Osteoblast (primary cell): ENCODE measurements at regions not wholly inside any gene's neighbourhood (a gene's known extent, or its start where the extent isn't known, plus 50 kb on each side); places are given as distances from the start of the nearest gene placed in this dataset.

Experiments used
- DNase-seq: peaks from one replicate; pipeline ENCODE4 v3.0.0; 2011; ENCODE audit warnings: low spot score, mixed read lengths; ENCODE audit not compliant: insufficient read length; ENCODE audit errors: missing footprints
- H2AFZ ChIP-seq: 2 replicates; pipeline ENCODE4 v1.6.0; 2011; ENCODE audit warnings: mild to moderate bottlenecking, low read length
- H3K27ac ChIP-seq: 2 replicates; pipeline ENCODE4 v1.5.1; 2011; ENCODE audit warnings: mild to moderate bottlenecking, low read depth, low read length, moderate library complexity
- H3K27me3 ChIP-seq: 2 replicates; pipeline ENCODE4 v1.6.0; 2012; ENCODE audit warnings: mild to moderate bottlenecking, control low read depth, inconsistent platforms, low read length, moderate library complexity; ENCODE audit not compliant: insufficient read depth
- H3K36me3 ChIP-seq: 2 replicates; pipeline ENCODE4 v1.5.1; 2011; ENCODE audit warnings: mild to moderate bottlenecking, low read length, control low read depth, moderate library complexity; ENCODE audit not compliant: insufficient read depth
- H3K4me1 ChIP-seq: 2 replicates; pipeline ENCODE4 v1.5.1; 2011; ENCODE audit warnings: mild to moderate bottlenecking, low read length, control low read depth, moderate library complexity; ENCODE audit not compliant: insufficient read depth
- H3K4me2 ChIP-seq: 2 replicates; pipeline ENCODE4 v1.6.0; 2011; ENCODE audit warnings: mild to moderate bottlenecking, low read length; ENCODE audit not compliant: insufficient read depth
- H3K4me3 ChIP-seq: fragments of 200-600 bp; sonication (generic); 3 replicates; pipeline ENCODE4 v1.5.1; 2012; ENCODE audit warnings: mild to moderate bottlenecking, low read length, inconsistent platforms; ENCODE audit not compliant: insufficient read depth
- H3K79me2 ChIP-seq: 2 replicates; pipeline ENCODE4 v1.6.0; 2012; ENCODE audit warnings: mild to moderate bottlenecking, low read length, control low read depth, inconsistent platforms; ENCODE audit not compliant: insufficient read depth
- H3K9me3 ChIP-seq: 2 replicates; pipeline ENCODE4 v1.5.1; 2011; ENCODE audit warnings: low read depth, low read length, control low read depth
- H4K20me1 ChIP-seq: 2 replicates; pipeline ENCODE4 v1.6.0; 2012; ENCODE audit warnings: mild to moderate bottlenecking, low read length, control low read depth; ENCODE audit not compliant: insufficient read depth
- TF ChIP-seq, protein P1 (sequence below): IDR thresholded peaks from 2 replicates; pipeline ENCODE4 v1.5.1; 2011; ENCODE audit warnings: mild to moderate bottlenecking, low read depth, low read length, moderate library complexity; ENCODE audit errors: extremely low read depth

DNA sequence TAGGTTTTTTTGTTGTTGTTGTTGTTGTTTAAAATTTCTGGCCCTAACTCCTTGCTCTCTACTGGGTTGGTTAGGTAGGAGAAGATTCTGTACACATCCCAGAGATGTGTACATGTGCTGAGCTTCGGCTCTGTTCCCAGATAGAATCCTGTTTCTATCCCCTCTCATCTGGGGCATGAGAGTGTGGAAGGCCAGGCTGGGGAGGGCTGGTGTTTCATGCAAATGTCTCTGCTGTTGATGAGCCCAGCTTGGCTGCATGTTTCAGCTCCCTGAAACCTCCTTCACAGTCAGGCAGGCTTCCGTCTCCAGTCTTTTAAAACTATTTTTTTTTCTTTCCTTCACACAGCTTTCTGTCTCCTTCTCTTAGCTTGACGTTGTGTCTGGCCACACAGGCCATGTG is 526.9 kb upstream of the KLF4 start:
- TF ChIP-seq, protein P1, sequence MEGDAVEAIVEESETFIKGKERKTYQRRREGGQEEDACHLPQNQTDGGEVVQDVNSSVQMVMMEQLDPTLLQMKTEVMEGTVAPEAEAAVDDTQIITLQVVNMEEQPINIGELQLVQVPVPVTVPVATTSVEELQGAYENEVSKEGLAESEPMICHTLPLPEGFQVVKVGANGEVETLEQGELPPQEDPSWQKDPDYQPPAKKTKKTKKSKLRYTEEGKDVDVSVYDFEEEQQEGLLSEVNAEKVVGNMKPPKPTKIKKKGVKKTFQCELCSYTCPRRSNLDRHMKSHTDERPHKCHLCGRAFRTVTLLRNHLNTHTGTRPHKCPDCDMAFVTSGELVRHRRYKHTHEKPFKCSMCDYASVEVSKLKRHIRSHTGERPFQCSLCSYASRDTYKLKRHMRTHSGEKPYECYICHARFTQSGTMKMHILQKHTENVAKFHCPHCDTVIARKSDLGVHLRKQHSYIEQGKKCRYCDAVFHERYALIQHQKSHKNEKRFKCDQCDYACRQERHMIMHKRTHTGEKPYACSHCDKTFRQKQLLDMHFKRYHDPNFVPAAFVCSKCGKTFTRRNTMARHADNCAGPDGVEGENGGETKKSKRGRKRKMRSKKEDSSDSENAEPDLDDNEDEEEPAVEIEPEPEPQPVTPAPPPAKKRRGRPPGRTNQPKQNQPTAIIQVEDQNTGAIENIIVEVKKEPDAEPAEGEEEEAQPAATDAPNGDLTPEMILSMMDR: no peak
- H3K4me3 ChIP-seq: no peak overlapping the region
- no peaks in the 10 kb centered on the region for H3K4me1 ChIP-seq
- DNase-seq: no peak
- no peaks in the 10 kb centered on the region for H3K9me3 ChIP-seq
- H3K27ac ChIP-seq: no peak overlapping the region
- H3K4me2 ChIP-seq: no peak overlapping the region
- no peak overlapping the region for H2AFZ ChIP-seq
- H3K36me3 ChIP-seq: no peaks in the 10 kb centered on the region
- H3K27me3 ChIP-seq: no peaks in the 10 kb centered on the region
- no peaks in the 10 kb centered on the region for H4K20me1 ChIP-seq
- no peaks in the 10 kb centered on the region for H3K79me2 ChIP-seq

DNA sequence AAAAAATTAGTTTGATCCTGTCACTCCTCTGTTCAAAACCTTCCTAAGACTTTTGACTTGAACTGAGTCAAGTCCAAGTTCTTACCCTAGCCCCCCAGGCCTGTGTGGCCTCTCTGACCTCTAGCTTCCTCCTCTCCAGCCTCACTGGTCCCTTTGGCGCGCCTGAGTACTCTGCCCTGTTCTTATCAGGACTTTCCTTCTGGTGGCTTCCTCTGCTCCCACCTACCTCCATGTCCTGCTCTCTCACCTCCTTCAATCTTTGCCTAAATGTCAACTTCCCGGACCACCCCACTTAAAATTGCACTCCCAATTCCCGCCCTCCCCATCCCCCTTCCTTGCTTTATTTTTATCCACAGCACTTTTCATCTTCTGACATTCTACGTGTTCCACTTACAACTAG is 526.1 kb upstream of the KLF4 start:
- no peaks in the 10 kb centered on the region for H3K27me3 ChIP-seq
- H3K79me2 ChIP-seq: no peaks in the 10 kb centered on the region
- H3K4me2 ChIP-seq: no peak overlapping the region
- no peaks in the 10 kb centered on the region for H4K20me1 ChIP-seq
- H3K9me3 ChIP-seq: no peaks in the 10 kb centered on the region
- H3K27ac ChIP-seq: no peak overlapping the region
- H3K4me3 ChIP-seq: no peak overlapping the region
- TF ChIP-seq, protein P1: no peak
- no peaks in the 10 kb centered on the region for H3K36me3 ChIP-seq
- no peak for DNase-seq
- H2AFZ ChIP-seq: no peak overlapping the region
- H3K4me1 ChIP-seq: no peaks in the 10 kb centered on the region

DNA sequence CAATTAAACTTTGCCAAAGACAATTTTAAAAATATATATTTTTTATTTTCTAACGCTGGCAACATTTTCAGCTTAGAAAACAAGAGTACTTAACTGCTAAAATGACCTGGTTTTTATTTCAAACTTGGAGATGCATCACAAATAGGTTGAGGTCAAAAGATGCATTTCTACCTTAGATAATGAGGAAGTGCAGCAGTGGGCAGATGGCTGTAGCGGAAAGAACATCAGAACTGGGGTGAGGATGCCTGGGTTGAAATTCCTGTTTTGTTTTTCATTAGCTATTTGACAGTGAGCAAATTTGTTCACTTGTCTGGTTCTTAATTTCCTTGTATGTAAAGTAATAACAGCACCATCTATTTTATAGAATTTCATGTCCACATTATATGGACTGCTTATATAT is 524.8 kb upstream of the KLF4 start:
- no peak overlapping the region for H3K27ac ChIP-seq
- H3K27me3 ChIP-seq: no peaks in the 10 kb centered on the region
- no peaks in the 10 kb centered on the region for H3K36me3 ChIP-seq
- H4K20me1 ChIP-seq: no peaks in the 10 kb centered on the region
- H3K4me3 ChIP-seq: no peak overlapping the region
- H3K4me1 ChIP-seq: no peaks in the 10 kb centered on the region
- H2AFZ ChIP-seq: no peak overlapping the region
- H3K79me2 ChIP-seq: no peaks in the 10 kb centered on the region
- H3K4me2 ChIP-seq: no peak overlapping the region
- no peak for DNase-seq
- no peaks in the 10 kb centered on the region for H3K9me3 ChIP-seq
- TF ChIP-seq, protein P1: no peak

DNA sequence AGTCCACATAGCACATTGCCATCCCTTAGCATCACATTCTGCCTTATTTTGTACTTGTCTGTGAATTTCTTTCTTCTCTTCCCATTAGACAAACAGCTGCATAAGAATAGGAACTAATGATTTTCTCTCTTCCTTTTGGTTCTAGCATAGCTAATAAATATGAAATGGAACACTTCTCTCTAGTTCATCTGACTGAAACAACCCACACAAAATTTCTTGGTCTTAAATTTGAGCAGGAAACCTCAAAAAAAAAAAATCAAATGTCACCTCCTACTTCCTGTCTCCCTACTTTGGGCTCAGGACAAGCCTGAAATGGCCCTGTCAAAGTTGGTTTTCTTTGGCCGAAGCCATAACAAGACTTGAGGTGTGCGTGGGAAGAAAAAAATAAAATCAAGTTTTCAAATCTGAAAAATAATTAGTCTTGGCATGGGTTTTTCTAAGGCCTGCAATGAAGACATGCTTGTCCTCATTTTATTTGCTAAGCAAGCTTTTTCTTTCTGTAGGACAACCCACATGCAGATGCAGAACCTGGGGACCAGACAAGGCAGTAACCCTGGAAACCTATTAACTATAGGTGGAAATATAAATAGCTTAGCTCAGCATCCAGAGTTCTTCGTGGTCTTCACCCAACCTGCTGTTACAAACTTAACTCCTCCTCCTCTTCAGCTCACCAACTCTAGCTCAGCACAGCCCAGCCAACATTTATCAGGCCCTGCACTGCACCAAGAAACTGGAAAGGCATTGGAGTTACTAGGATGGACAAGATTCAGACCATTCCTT is 523.5 kb upstream of the KLF4 start:
- TF ChIP-seq, protein P1: no peak
- Histone ChIP-seq H2AFZ (no peak overlapping the region), H3K27me3 (no peaks in the 10 kb centered on the region), H3K9me3 (no peaks in the 10 kb centered on the region), H3K4me3 (no peak overlapping the region), H4K20me1 (no peaks in the 10 kb centered on the region), H3K4me1 (no peaks in the 10 kb centered on the region), H3K79me2 (no peaks in the 10 kb centered on the region), H3K36me3 (no peaks in the 10 kb centered on the region), H3K27ac (no peak overlapping the region), H3K4me2 (no peak overlapping the region)
- no peak for DNase-seq
